Eye (tissue), 1 donor: ENCODE measurements at regions not wholly inside any gene's neighbourhood (a gene's known extent, or its start where the extent isn't known, plus 50 kb on each side); places are given as distances from the start of the nearest gene placed in this dataset.

Experiments used
- DNase-seq: peaks from one replicate; pipeline ENCODE4 v3.0.0-alpha.2; 2015

- DNase-seq, result peak; percentile 46
Measured at GRCh38 chr17:15108992-15109391, 156.1 kb downstream of the PMP22 start.

- DNase-seq, result no peak
Measured at GRCh38 chr17:15106540-15106939, 158.6 kb downstream of the PMP22 start.

GRCh38 chr17:15103785-15104184, 161.3 kb downstream of the PMP22 start:
- DNase-seq, result no peak

- no peak for DNase-seq
Measured at GRCh38 chr17:15101175-15101574, 164.0 kb downstream of the PMP22 start.

- DNase-seq, result no peak
Measured at GRCh38 chr17:15096511-15096910, 168.6 kb downstream of the PMP22 start.

GRCh38 chr17:15095935-15096334, 169.2 kb downstream of the PMP22 start:
- no peak for DNase-seq

- no peak for DNase-seq
Measured at GRCh38 chr17:15092762-15093161, 172.4 kb downstream of the PMP22 start.

- no peak for DNase-seq
Measured at GRCh38 chr17:15092261-15092660, 172.9 kb downstream of the PMP22 start.

GRCh38 chr17:15091825-15092224, 173.3 kb downstream of the PMP22 start:
- no peak for DNase-seq

- DNase-seq, result no peak
Measured at GRCh38 chr17:15090533-15090932, 174.6 kb downstream of the PMP22 start.

GRCh38 chr17:15087946-15088345, 177.2 kb downstream of the PMP22 start:
- DNase-seq, result peak; percentile 12

GRCh38 chr17:15086776-15087295, 178.3 kb downstream of the PMP22 start:
- peak; percentile 21 for DNase-seq

- no peak for DNase-seq
Measured at GRCh38 chr17:15085890-15086677, 179.0 kb downstream of the PMP22 start.

- no peak for DNase-seq
Measured at GRCh38 chr17:15083225-15083624, 181.9 kb downstream of the PMP22 start.

- DNase-seq, result no peak
Measured at GRCh38 chr17:15081008-15081407, 184.1 kb downstream of the PMP22 start.

- DNase-seq, result no peak
Measured at GRCh38 chr17:15078570-15078969, 186.6 kb downstream of the PMP22 start.

GRCh38 chr17:15076991-15077663, 188.0 kb downstream of the PMP22 start:
- DNase-seq, result no peak

GRCh38 chr17:15051933-15052332, 213.2 kb downstream of the PMP22 start:
- DNase-seq, result no peak

- DNase-seq, result no peak
Measured at GRCh38 chr17:15049795-15050160, 215.3 kb downstream of the PMP22 start.

- peak; percentile 13 for DNase-seq
Measured at GRCh38 chr17:15048933-15049794, 216.0 kb downstream of the PMP22 start.

GRCh38 chr17:15048381-15048780, 216.7 kb downstream of the PMP22 start:
- DNase-seq, result no peak

GRCh38 chr17:15042311-15042710, 222.8 kb downstream of the PMP22 start:
- no peak for DNase-seq

- no peak for DNase-seq
Measured at GRCh38 chr17:15039366-15039765, 225.8 kb downstream of the PMP22 start.
